HG02763 (cell line): ENCODE measurements at regions not wholly inside any gene's neighbourhood (a gene's known extent, or its start where the extent isn't known, plus 50 kb on each side); places are given as distances from the start of the nearest gene placed in this dataset.
"Not testable (repeated sequence)": the region's sequence is repeated elsewhere in the genome, so short reads cannot be mapped to it uniquely, and the experiment has no call there.

ENCODE experiments used
- ATAC-seq: cut with Tn5 transposase; IDR thresholded peaks from one replicate; pipeline ENCODE4 v1.9.1; 2021; ENCODE audit warnings: mild to moderate bottlenecking, moderate library complexity; ENCODE audit not compliant: unreplicated experiment

GRCh38 chr22:34684278-34684677 is 381.7 kb upstream of the ISX start:
- not testable (repeated sequence) for ATAC-seq

- ATAC-seq, result no peak
Observed at GRCh38 chr22:34687116-34687515, 378.8 kb upstream of the ISX start.

GRCh38 chr22:34688825-34689224 is 377.1 kb upstream of the ISX start:
- no peak for ATAC-seq

- ATAC-seq, result no peak
Observed at GRCh38 chr22:34696557-34696956, 369.4 kb upstream of the ISX start.

GRCh38 chr22:34702279-34702678 is 363.7 kb upstream of the ISX start:
- no peak for ATAC-seq

GRCh38 chr22:34709641-34710040 is 356.3 kb upstream of the ISX start:
- no peak for ATAC-seq

- ATAC-seq, result no peak
Observed at GRCh38 chr22:34722901-34723300, 343.1 kb upstream of the ISX start.

- ATAC-seq, result no peak
Observed at GRCh38 chr22:34736081-34736480, 329.9 kb upstream of the ISX start.

- ATAC-seq, result no peak
Observed at GRCh38 chr22:34738661-34739400, 327.1 kb upstream of the ISX start.

GRCh38 chr22:34743110-34743751 is 322.7 kb upstream of the ISX start:
- ATAC-seq, result no peak

GRCh38 chr22:34760276-34761008 is 305.5 kb upstream of the ISX start:
- no peak for ATAC-seq

GRCh38 chr22:34761111-34761510 is 304.8 kb upstream of the ISX start:
- ATAC-seq, result no peak

- no peak for ATAC-seq
Observed at GRCh38 chr22:34763496-34763895, 302.5 kb upstream of the ISX start.

- ATAC-seq, result no peak
Observed at GRCh38 chr22:34765115-34765514, 300.8 kb upstream of the ISX start.

- no peak for ATAC-seq
Observed at GRCh38 chr22:34769361-34769760, 296.6 kb upstream of the ISX start.

- ATAC-seq, result no peak
Observed at GRCh38 chr22:34776817-34777216, 289.1 kb upstream of the ISX start.

GRCh38 chr22:34781681-34782080 is 284.3 kb upstream of the ISX start:
- no peak for ATAC-seq

- no peak for ATAC-seq
Observed at GRCh38 chr22:34783436-34783835, 282.5 kb upstream of the ISX start.

GRCh38 chr22:34784056-34784455 is 281.9 kb upstream of the ISX start:
- no peak for ATAC-seq

- no peak for ATAC-seq
Observed at GRCh38 chr22:34797826-34798225, 268.1 kb upstream of the ISX start.

GRCh38 chr22:34798605-34799004 is 267.4 kb upstream of the ISX start:
- no peak for ATAC-seq
